Osteoblast (primary cell): ENCODE measurements at regions not wholly inside any gene's neighbourhood (a gene's known extent, or its start where the extent isn't known, plus 50 kb on each side); places are given as distances from the start of the nearest gene placed in this dataset.

Experiments
- DNase-seq: peaks from one replicate; pipeline ENCODE4 v3.0.0; 2011; ENCODE audit warnings: low spot score, mixed read lengths; ENCODE audit not compliant: insufficient read length; ENCODE audit errors: missing footprints
- H2AFZ ChIP-seq: 2 replicates; pipeline ENCODE4 v1.6.0; 2011; ENCODE audit warnings: mild to moderate bottlenecking, low read length
- H3K27ac ChIP-seq: 2 replicates; pipeline ENCODE4 v1.5.1; 2011; ENCODE audit warnings: mild to moderate bottlenecking, low read depth, low read length, moderate library complexity
- H3K27me3 ChIP-seq: 2 replicates; pipeline ENCODE4 v1.6.0; 2012; ENCODE audit warnings: mild to moderate bottlenecking, control low read depth, inconsistent platforms, low read length, moderate library complexity; ENCODE audit not compliant: insufficient read depth
- H3K36me3 ChIP-seq: 2 replicates; pipeline ENCODE4 v1.5.1; 2011; ENCODE audit warnings: mild to moderate bottlenecking, low read length, control low read depth, moderate library complexity; ENCODE audit not compliant: insufficient read depth
- H3K4me1 ChIP-seq: 2 replicates; pipeline ENCODE4 v1.5.1; 2011; ENCODE audit warnings: mild to moderate bottlenecking, low read length, control low read depth, moderate library complexity; ENCODE audit not compliant: insufficient read depth
- H3K4me2 ChIP-seq: 2 replicates; pipeline ENCODE4 v1.6.0; 2011; ENCODE audit warnings: mild to moderate bottlenecking, low read length; ENCODE audit not compliant: insufficient read depth
- H3K4me3 ChIP-seq: fragments of 200-600 bp; sonication (generic); 3 replicates; pipeline ENCODE4 v1.5.1; 2012; ENCODE audit warnings: mild to moderate bottlenecking, low read length, inconsistent platforms; ENCODE audit not compliant: insufficient read depth
- H3K79me2 ChIP-seq: 2 replicates; pipeline ENCODE4 v1.6.0; 2012; ENCODE audit warnings: mild to moderate bottlenecking, low read length, control low read depth, inconsistent platforms; ENCODE audit not compliant: insufficient read depth
- H3K9me3 ChIP-seq: 2 replicates; pipeline ENCODE4 v1.5.1; 2011; ENCODE audit warnings: low read depth, low read length, control low read depth
- H4K20me1 ChIP-seq: 2 replicates; pipeline ENCODE4 v1.6.0; 2012; ENCODE audit warnings: mild to moderate bottlenecking, low read length, control low read depth; ENCODE audit not compliant: insufficient read depth
- CTCF ChIP-seq: IDR thresholded peaks from 2 replicates; pipeline ENCODE4 v1.5.1; 2011; ENCODE audit warnings: mild to moderate bottlenecking, low read depth, low read length, moderate library complexity; ENCODE audit errors: extremely low read depth

GRCh38 chr3:148457886-148458285, 239.8 kb upstream of the AGTR1 start:
- Histone ChIP-seq H3K27me3 (no peaks in the 10 kb centered on the region), H3K9me3 (no peaks in the 10 kb centered on the region), H3K4me1 (no peaks in the 10 kb centered on the region), H2AFZ (no peak overlapping the region), H3K27ac (no peak overlapping the region), H3K36me3 (no peaks in the 10 kb centered on the region), H3K4me3 (no peak overlapping the region), H3K79me2 (no peaks in the 10 kb centered on the region), H4K20me1 (no peaks in the 10 kb centered on the region), H3K4me2 (no peak overlapping the region)
- no peak for DNase-seq
- no peak for TF ChIP-seq CTCF

- H3K27me3 ChIP-seq = no peaks in the 10 kb centered on the region
- peaks cover 1% of the 10 kb centered on the region for H3K4me1 ChIP-seq
- no peak overlapping the region for H3K4me3 ChIP-seq
- H3K27ac ChIP-seq = no peak overlapping the region
- H4K20me1 ChIP-seq = no peaks in the 10 kb centered on the region
- no peaks in the 10 kb centered on the region for H3K79me2 ChIP-seq
- H2AFZ ChIP-seq = no peak overlapping the region
- TF ChIP-seq CTCF = peak; percentile 37
- no peak overlapping the region for H3K4me2 ChIP-seq
- no peaks in the 10 kb centered on the region for H3K9me3 ChIP-seq
- H3K36me3 ChIP-seq = no peaks in the 10 kb centered on the region
- DNase-seq = no peak
Observed at GRCh38 chr3:148459931-148460513, 237.7 kb upstream of the AGTR1 start.

- no peaks in the 10 kb centered on the region for H3K27me3 ChIP-seq
- TF ChIP-seq CTCF = no peak
- no peaks in the 10 kb centered on the region for H4K20me1 ChIP-seq
- H3K27ac ChIP-seq = no peak overlapping the region
- H3K9me3 ChIP-seq = no peaks in the 10 kb centered on the region
- peaks cover 7% of the 10 kb centered on the region for H3K4me1 ChIP-seq
- no peak overlapping the region for H3K4me2 ChIP-seq
- no peaks in the 10 kb centered on the region for H3K36me3 ChIP-seq
- no peak overlapping the region for H2AFZ ChIP-seq
- no peak for DNase-seq
- H3K4me3 ChIP-seq = no peak overlapping the region
- H3K79me2 ChIP-seq = no peaks in the 10 kb centered on the region
Observed at GRCh38 chr3:148460686-148461085, 237.0 kb upstream of the AGTR1 start.

GRCh38 chr3:148464246-148464645, 233.5 kb upstream of the AGTR1 start:
- Histone ChIP-seq H3K4me1 (peaks cover 19% of the 10 kb centered on the region), H2AFZ (no peak overlapping the region), H3K9me3 (no peaks in the 10 kb centered on the region), H3K36me3 (no peaks in the 10 kb centered on the region), H3K27ac (no peak overlapping the region), H3K4me3 (no peak overlapping the region), H3K4me2 (no peak overlapping the region), H3K27me3 (no peaks in the 10 kb centered on the region), H3K79me2 (no peaks in the 10 kb centered on the region), H4K20me1 (no peaks in the 10 kb centered on the region)
- no peak for DNase-seq
- TF ChIP-seq CTCF = no peak
